ENCODE measurements at regions not wholly inside any gene's neighbourhood (a gene's known extent, or its start where the extent isn't known, plus 50 kb on each side); places are given as distances from the start of the nearest gene placed in this dataset.
A peak's percentile ranks its signal among the peaks of the same experiment; 100 is the strongest.

GRCh38 chr5:68433923-68434879, 218.6 kb downstream of the PIK3R1 start (continued):
- TF ChIP-seq ZNF391 (tag by site-specific recombination; IDR thresholded peaks at IDR 0.05; ENCODE audit: borderline replicate concordance, low read depth) (no peak), GLI4 (tag by site-specific recombination; IDR thresholded peaks at IDR 0.05) (no peak), ZNF571 (tag by site-specific recombination; IDR thresholded peaks at IDR 0.05) (no peak), ZFP69B (tag by site-specific recombination; IDR thresholded peaks at IDR 0.05) (no peak), MZF1 (tag by site-specific recombination; IDR thresholded peaks at IDR 0.05; ENCODE audit: borderline replicate concordance) (no peak), ZNF16 (tag by site-specific recombination; IDR thresholded peaks at IDR 0.05; ENCODE audit: low read depth) (no peak), ZNF214 (tag by site-specific recombination; IDR thresholded peaks at IDR 0.05; ENCODE audit: borderline replicate concordance) (no peak), SP7 (tag by site-specific recombination; IDR thresholded peaks at IDR 0.05) (peak; percentile 81), HOXA7 (CRISPR knock-in tag; IDR thresholded peaks at IDR 0.05; ENCODE audit: borderline replicate concordance) (no peak), HOXC10 (CRISPR knock-in tag; IDR thresholded peaks at IDR 0.05) (no peak), ZNF433 (tag by site-specific recombination; IDR thresholded peaks at IDR 0.05; ENCODE audit: low read depth) (no peak), MEIS1 (CRISPR knock-in tag; IDR thresholded peaks at IDR 0.05; ENCODE audit: borderline replicate concordance) (0 out of 2 replicates have a peak, but pooled peaks have one; percentile 16), ZNF560 (tag by site-specific recombination; IDR thresholded peaks at IDR 0.05; ENCODE audit: borderline replicate concordance) (no peak), ZNF133 (tag by site-specific recombination; IDR thresholded peaks at IDR 0.05) (no peak), ZNF157 (tag by site-specific recombination; IDR thresholded peaks at IDR 0.05) (no peak), ZNF202 (tag by site-specific recombination; IDR thresholded peaks at IDR 0.05; ENCODE audit: borderline replicate concordance) (no peak), ZNF23 (tag by site-specific recombination; IDR thresholded peaks at IDR 0.05; ENCODE audit: borderline replicate concordance) (no peak), ZNF704 (tag by site-specific recombination; IDR thresholded peaks at IDR 0.05) (no peak), ZNF791 (tag by site-specific recombination; IDR thresholded peaks at IDR 0.05) (no peak), ZNF473 (tag by site-specific recombination; IDR thresholded peaks at IDR 0.05) (no peak), ZNF114 (tag by site-specific recombination; IDR thresholded peaks at IDR 0.05) (no peak), ZBTB20 (tag by site-specific recombination; IDR thresholded peaks at IDR 0.05) (0 out of 2 replicates have a peak, but pooled peaks have one; percentile 56), BCL11A (tag by site-specific recombination; IDR thresholded peaks at IDR 0.05; ENCODE audit: low read depth) (no peak), KLF8 (tag by site-specific recombination; IDR thresholded peaks at IDR 0.05) (no peak)
- TF ChIP-seq, protein P1, sequence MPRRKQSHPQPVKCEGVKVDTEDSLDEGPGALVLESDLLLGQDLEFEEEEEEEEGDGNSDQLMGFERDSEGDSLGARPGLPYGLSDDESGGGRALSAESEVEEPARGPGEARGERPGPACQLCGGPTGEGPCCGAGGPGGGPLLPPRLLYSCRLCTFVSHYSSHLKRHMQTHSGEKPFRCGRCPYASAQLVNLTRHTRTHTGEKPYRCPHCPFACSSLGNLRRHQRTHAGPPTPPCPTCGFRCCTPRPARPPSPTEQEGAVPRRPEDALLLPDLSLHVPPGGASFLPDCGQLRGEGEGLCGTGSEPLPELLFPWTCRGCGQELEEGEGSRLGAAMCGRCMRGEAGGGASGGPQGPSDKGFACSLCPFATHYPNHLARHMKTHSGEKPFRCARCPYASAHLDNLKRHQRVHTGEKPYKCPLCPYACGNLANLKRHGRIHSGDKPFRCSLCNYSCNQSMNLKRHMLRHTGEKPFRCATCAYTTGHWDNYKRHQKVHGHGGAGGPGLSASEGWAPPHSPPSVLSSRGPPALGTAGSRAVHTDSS (tag by site-specific recombination; IDR thresholded peaks at IDR 0.05), result no peak
- TF ChIP-seq, protein P2, sequence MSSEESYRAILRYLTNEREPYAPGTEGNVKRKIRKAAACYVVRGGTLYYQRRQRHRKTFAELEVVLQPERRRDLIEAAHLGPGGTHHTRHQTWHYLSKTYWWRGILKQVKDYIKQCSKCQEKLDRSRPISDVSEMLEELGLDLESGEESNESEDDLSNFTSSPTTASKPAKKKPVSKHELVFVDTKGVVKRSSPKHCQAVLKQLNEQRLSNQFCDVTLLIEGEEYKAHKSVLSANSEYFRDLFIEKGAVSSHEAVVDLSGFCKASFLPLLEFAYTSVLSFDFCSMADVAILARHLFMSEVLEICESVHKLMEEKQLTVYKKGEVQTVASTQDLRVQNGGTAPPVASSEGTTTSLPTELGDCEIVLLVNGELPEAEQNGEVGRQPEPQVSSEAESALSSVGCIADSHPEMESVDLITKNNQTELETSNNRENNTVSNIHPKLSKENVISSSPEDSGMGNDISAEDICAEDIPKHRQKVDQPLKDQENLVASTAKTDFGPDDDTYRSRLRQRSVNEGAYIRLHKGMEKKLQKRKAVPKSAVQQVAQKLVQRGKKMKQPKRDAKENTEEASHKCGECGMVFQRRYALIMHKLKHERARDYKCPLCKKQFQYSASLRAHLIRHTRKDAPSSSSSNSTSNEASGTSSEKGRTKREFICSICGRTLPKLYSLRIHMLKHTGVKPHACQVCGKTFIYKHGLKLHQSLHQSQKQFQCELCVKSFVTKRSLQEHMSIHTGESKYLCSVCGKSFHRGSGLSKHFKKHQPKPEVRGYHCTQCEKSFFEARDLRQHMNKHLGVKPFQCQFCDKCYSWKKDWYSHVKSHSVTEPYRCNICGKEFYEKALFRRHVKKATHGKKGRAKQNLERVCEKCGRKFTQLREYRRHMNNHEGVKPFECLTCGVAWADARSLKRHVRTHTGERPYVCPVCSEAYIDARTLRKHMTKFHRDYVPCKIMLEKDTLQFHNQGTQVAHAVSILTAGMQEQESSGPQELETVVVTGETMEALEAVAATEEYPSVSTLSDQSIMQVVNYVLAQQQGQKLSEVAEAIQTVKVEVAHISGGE (tag by site-specific recombination; conservative IDR thresholded peaks at IDR 0.05; ENCODE audit: low read depth), result no peak
- TF ChIP-seq, protein P3, sequence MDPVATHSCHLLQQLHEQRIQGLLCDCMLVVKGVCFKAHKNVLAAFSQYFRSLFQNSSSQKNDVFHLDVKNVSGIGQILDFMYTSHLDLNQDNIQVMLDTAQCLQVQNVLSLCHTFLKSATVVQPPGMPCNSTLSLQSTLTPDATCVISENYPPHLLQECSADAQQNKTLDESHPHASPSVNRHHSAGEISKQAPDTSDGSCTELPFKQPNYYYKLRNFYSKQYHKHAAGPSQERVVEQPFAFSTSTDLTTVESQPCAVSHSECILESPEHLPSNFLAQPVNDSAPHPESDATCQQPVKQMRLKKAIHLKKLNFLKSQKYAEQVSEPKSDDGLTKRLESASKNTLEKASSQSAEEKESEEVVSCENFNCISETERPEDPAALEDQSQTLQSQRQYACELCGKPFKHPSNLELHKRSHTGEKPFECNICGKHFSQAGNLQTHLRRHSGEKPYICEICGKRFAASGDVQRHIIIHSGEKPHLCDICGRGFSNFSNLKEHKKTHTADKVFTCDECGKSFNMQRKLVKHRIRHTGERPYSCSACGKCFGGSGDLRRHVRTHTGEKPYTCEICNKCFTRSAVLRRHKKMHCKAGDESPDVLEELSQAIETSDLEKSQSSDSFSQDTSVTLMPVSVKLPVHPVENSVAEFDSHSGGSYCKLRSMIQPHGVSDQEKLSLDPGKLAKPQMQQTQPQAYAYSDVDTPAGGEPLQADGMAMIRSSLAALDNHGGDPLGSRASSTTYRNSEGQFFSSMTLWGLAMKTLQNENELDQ (tag by site-specific recombination; IDR thresholded peaks at IDR 0.05; ENCODE audit: low read depth), result no peak
- TF ChIP-seq, protein P4, sequence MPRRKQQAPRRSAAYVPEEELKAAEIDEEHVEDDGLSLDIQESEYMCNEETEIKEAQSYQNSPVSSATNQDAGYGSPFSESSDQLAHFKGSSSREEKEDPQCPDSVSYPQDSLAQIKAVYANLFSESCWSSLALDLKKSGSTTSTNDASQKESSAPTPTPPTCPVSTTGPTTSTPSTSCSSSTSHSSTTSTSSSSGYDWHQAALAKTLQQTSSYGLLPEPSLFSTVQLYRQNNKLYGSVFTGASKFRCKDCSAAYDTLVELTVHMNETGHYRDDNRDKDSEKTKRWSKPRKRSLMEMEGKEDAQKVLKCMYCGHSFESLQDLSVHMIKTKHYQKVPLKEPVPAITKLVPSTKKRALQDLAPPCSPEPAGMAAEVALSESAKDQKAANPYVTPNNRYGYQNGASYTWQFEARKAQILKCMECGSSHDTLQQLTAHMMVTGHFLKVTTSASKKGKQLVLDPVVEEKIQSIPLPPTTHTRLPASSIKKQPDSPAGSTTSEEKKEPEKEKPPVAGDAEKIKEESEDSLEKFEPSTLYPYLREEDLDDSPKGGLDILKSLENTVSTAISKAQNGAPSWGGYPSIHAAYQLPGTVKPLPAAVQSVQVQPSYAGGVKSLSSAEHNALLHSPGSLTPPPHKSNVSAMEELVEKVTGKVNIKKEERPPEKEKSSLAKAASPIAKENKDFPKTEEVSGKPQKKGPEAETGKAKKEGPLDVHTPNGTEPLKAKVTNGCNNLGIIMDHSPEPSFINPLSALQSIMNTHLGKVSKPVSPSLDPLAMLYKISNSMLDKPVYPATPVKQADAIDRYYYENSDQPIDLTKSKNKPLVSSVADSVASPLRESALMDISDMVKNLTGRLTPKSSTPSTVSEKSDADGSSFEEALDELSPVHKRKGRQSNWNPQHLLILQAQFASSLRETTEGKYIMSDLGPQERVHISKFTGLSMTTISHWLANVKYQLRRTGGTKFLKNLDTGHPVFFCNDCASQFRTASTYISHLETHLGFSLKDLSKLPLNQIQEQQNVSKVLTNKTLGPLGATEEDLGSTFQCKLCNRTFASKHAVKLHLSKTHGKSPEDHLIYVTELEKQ (tag by site-specific recombination; IDR thresholded peaks at IDR 0.05; ENCODE audit: borderline replicate concordance), result no peak
